GM20000 (cell line): ENCODE measurements at regions not wholly inside any gene's neighbourhood (a gene's known extent, or its start where the extent isn't known, plus 50 kb on each side); places are given as distances from the start of the nearest gene placed in this dataset.

Experiments used
- DNase-seq: peaks from one replicate; pipeline ENCODE4 v3.0.0; 2012; ENCODE audit warnings: low spot score
- CTCF ChIP-seq: IDR thresholded peaks from 2 replicates; pipeline ENCODE4 v1.5.1; 2012; ENCODE audit warnings: mild to moderate bottlenecking, control low read depth; ENCODE audit errors: extremely low read depth, missing control alignments

DNA sequence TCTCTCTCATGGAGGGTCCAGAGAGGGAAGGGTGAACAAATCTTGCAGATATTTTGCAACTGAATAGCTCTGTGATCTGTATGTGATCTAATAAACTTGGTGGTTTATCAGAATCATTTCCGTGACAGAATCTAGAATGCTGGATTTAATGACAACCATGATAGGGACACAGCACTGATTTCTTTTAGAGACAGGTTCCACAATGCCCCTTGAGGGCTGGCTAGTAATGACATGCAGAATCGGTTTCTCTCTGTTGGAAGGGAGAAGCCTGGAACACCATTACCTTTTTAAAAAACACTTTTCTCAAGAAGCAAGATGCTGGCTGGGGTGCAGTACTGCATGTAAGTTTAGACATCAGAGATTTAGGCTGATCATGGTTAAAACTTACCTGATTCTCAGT lies 313.4 kb downstream of the CDH26 start:
- no peak for TF ChIP-seq CTCF
- no peak for DNase-seq

DNA sequence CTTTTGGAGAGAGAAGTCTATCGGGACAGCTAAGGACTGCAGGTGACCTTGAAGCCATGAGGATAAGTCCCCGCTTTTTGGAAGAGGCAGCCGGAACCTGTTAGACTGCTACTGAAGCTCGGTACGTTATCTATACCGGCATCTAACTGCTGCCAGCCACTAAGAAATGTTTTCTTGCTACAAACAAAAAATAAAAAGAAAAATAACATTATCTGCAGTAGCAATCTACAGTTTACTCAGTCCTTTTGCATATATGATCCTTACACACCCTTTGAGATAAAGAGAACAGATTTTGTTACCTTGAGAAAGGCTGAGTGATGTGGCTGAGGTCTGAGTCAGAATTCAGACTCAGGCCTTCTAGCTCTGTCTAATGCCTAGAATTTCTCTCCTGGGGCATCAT lies 314.6 kb downstream of the CDH26 start:
- TF ChIP-seq CTCF = no peak
- no peak for DNase-seq

- TF ChIP-seq CTCF = no peak
- DNase-seq = no peak
Observed at GRCh38 chr20:60274717-60275116, 316.5 kb downstream of the CDH26 start.

DNA sequence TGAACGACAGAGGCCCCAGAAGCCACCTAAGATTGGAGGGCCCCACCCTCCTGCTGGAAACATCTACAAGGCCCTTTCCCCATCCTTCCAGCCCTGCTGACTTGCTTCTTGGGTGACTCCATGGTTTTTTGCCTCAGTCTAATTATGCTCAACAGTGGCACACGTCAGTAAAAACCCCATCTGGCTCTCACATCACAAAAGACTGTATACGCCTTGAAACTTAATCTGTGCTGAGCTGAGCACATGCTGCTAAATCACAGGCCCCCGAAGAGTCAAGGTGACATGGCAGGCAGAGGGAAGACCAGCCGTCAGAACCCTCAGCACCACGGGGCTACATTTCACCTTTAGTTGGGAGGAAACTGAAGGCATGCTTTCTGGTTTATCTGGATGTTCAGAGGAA lies 323.1 kb downstream of the CDH26 start:
- DNase-seq = no peak

DNA sequence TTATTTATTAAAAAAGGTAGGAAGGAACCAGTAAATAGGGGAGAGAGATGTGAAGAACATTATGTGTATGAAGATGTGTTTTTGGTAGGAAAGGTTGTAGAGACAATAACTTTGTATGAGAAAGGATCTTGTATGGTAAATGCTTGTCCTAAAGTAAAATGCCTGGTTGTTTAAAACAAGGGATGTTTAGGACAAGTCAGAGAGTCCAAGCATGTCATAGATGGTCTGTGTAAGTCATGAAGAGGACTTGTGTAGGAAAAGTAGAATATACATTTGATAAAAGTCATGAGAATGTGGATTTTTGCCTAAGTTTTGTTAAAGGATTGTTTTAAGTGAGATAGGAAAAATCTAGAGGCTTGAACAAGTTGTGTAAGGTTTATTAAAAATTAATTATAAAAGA lies 325.1 kb downstream of the CDH26 start:
- no peak for DNase-seq
- no peak for TF ChIP-seq CTCF

More for the DNA sequence above, 323.1 kb downstream of the CDH26 start:
- TF ChIP-seq CTCF = no peak

DNA sequence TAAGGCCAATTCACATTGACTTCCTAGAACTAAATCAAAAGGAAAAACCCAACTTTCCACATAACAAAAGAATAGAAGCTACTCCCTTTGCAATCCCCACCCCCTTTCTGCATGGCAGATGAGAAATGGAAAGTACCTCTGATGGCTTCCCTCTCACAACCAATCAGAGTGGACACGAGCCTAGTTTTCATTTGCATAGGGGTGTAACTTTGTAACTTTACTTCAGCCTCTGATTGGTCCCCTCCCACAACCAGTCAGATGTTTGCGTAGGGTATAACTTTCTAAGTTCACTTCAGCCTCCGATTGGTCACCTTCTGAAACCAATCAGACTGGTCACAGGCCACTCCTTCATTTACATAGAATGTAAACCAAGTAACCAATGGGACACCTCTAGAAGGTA lies 328.5 kb downstream of the CDH26 start:
- TF ChIP-seq CTCF = no peak

GRCh38 chr20:60288945-60289344 lies 330.7 kb downstream of the CDH26 start:
- DNase-seq = no peak
- TF ChIP-seq CTCF = no peak

More for the DNA sequence above, 328.5 kb downstream of the CDH26 start:
- no peak for DNase-seq
